ENCODE measurements at regions not wholly inside any gene's neighbourhood (a gene's known extent, or its start where the extent isn't known, plus 50 kb on each side); places are given as distances from the start of the nearest gene placed in this dataset.

DNA sequence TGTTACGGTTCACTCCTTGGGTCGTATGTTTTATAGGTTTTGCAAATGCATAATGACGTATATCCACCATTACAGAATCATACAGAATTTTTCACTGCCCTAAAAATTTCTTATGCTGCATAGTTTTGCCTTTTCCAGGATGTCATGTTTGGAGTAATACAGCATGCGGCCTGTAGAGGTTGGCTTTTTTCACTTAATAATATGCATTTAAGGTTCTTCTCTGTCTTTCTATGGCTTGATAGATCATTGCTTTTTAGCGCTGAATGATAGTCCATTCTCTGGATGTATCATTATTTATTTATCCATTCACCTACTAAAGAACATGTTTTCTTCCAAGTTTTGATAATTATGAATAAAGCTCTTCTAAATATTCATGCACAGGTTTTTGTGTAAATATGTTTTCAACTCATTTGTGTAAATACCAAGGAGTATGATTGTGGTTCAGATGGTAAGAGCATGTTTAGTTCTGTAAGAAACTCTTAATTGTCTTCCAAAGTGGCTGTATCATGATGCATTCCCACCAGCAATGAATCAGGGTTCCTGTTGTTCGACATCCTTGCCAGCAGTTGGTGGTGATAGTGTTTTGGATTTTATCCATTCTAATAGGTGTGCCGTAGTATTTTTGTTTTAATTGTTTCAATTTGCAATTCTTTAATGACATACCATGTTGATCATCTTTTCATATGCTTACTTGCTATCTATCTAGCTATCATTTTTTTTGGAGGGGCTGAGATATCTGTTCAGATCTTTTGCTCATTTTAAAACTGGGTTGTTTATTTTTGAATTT is 531.2 kb upstream of the GHITM start:
- peaks cover 2% of the 10 kb centered on the region for H3K4me1 ChIP-seq (ENCODE audit: control insufficient read depth, low read depth, low read length)
- no peaks in the 10 kb centered on the region for H3K79me1 ChIP-seq (ENCODE audit: low read length)
- no peak overlapping the region for H3K18ac ChIP-seq (ENCODE audit: low read length)
- H2AK5ac ChIP-seq (ENCODE audit: low read length): no peak overlapping the region
- no peak overlapping the region for H3K23ac ChIP-seq (ENCODE audit: low read length)
- DNase-seq: no peak
- H3K4ac ChIP-seq (ENCODE audit: low read depth, low read length): no peak overlapping the region
- H3K27ac ChIP-seq (ENCODE audit: low read depth, low read length): no peak overlapping the region
- no peaks in the 10 kb centered on the region for H3K79me2 ChIP-seq (ENCODE audit: control insufficient read depth, insufficient read depth, low read length)
- H3K9ac ChIP-seq (ENCODE audit: low read length): no peak overlapping the region
- H2BK15ac ChIP-seq (replicated peaks; ENCODE audit: low read depth): no peak overlapping the region
- no peaks in the 10 kb centered on the region for H3K27me3 ChIP-seq (ENCODE audit: insufficient read depth, low read length, poor library complexity)
- no peaks in the 10 kb centered on the region for H3K36me3 ChIP-seq (ENCODE audit: control insufficient read depth, insufficient read depth, low read length)
- WGBS (ENCODE audit: extremely low coverage, insufficient coverage, low lambda C conversion rate): no CpG with 5 or more reads among the region's 7 CpGs
- H4K8ac ChIP-seq (ENCODE audit: low read depth, low read length): no peak overlapping the region
- no peak overlapping the region for H2BK120ac ChIP-seq (ENCODE audit: low read depth, low read length)
- no peak overlapping the region for H3K4me3 ChIP-seq (ENCODE audit: low read length)
- H4K5ac ChIP-seq (ENCODE audit: low read length): no peak overlapping the region
- no peak overlapping the region for H3K56ac ChIP-seq (ENCODE audit: low read length)
- no peak overlapping the region for H2BK5ac ChIP-seq (ENCODE audit: low read length)
- no peak overlapping the region for H3K4me2 ChIP-seq (ENCODE audit: low read length)

- Histone ChIP-seq H2BK5ac (ENCODE audit: low read length) (no peak overlapping the region), H3K79me2 (ENCODE audit: control insufficient read depth, insufficient read depth, low read length) (no peaks in the 10 kb centered on the region), H3K27me3 (ENCODE audit: insufficient read depth, low read length, poor library complexity) (no peaks in the 10 kb centered on the region), H3K9ac (ENCODE audit: low read length) (no peak overlapping the region), H2BK15ac (replicated peaks; ENCODE audit: low read depth) (no peak overlapping the region), H2AK5ac (ENCODE audit: low read length) (no peak overlapping the region), H2BK120ac (ENCODE audit: low read depth, low read length) (no peak overlapping the region), H3K36me3 (ENCODE audit: control insufficient read depth, insufficient read depth, low read length) (no peaks in the 10 kb centered on the region), H4K5ac (ENCODE audit: low read length) (no peak overlapping the region), H3K18ac (ENCODE audit: low read length) (no peak overlapping the region), H3K27ac (ENCODE audit: low read depth, low read length) (no peak overlapping the region), H3K4me2 (ENCODE audit: low read length) (no peak overlapping the region), H3K4me1 (ENCODE audit: control insufficient read depth, low read depth, low read length) (no peaks in the 10 kb centered on the region), H3K23ac (ENCODE audit: low read length) (no peak overlapping the region), H4K8ac (ENCODE audit: low read depth, low read length) (no peak overlapping the region), H3K56ac (ENCODE audit: low read length) (no peak overlapping the region), H3K79me1 (ENCODE audit: low read length) (no peaks in the 10 kb centered on the region), H3K4ac (ENCODE audit: low read depth, low read length) (no peak overlapping the region), H3K4me3 (ENCODE audit: low read length) (no peak overlapping the region)
- no CpG with 5 or more reads among the region's 4 CpGs for WGBS (ENCODE audit: extremely low coverage, insufficient coverage, low lambda C conversion rate)
- DNase-seq: no peak
Observed at GRCh38 chr10:83612050-83612449, 527.3 kb upstream of the GHITM start.

- Histone ChIP-seq H3K4me3 (ENCODE audit: low read length) (no peak overlapping the region), H3K4me2 (ENCODE audit: low read length) (no peak overlapping the region), H3K4me1 (ENCODE audit: control insufficient read depth, low read depth, low read length) (no peaks in the 10 kb centered on the region), H3K9ac (ENCODE audit: low read length) (no peak overlapping the region), H4K5ac (ENCODE audit: low read length) (no peak overlapping the region), H2AK5ac (ENCODE audit: low read length) (no peak overlapping the region), H3K18ac (ENCODE audit: low read length) (no peak overlapping the region), H3K23ac (ENCODE audit: low read length) (no peak overlapping the region), H3K27ac (ENCODE audit: low read depth, low read length) (no peak overlapping the region), H3K56ac (ENCODE audit: low read length) (no peak overlapping the region), H2BK5ac (ENCODE audit: low read length) (no peak overlapping the region), H3K36me3 (ENCODE audit: control insufficient read depth, insufficient read depth, low read length) (no peaks in the 10 kb centered on the region), H3K27me3 (ENCODE audit: insufficient read depth, low read length, poor library complexity) (no peaks in the 10 kb centered on the region), H2BK15ac (replicated peaks; ENCODE audit: low read depth) (no peak overlapping the region), H2BK120ac (ENCODE audit: low read depth, low read length) (no peak overlapping the region), H3K4ac (ENCODE audit: low read depth, low read length) (no peak overlapping the region), H4K8ac (ENCODE audit: low read depth, low read length) (no peak overlapping the region), H3K79me1 (ENCODE audit: low read length) (no peaks in the 10 kb centered on the region), H3K79me2 (ENCODE audit: control insufficient read depth, insufficient read depth, low read length) (no peaks in the 10 kb centered on the region)
- no peak for DNase-seq
- WGBS (ENCODE audit: extremely low coverage, insufficient coverage, low lambda C conversion rate): no CpG with 5 or more reads among the region's 2 CpGs
Observed at GRCh38 chr10:83612746-83613145, 526.6 kb upstream of the GHITM start.

GRCh38 chr10:83617172-83617571 is 522.1 kb upstream of the GHITM start:
- H3K4ac ChIP-seq (ENCODE audit: low read depth, low read length): no peak overlapping the region
- H3K36me3 ChIP-seq (ENCODE audit: control insufficient read depth, insufficient read depth, low read length): no peaks in the 10 kb centered on the region
- no peak overlapping the region for H3K23ac ChIP-seq (ENCODE audit: low read length)
- H3K18ac ChIP-seq (ENCODE audit: low read length): no peak overlapping the region
- no CpG with 5 or more reads among the region's 1 CpG for WGBS (ENCODE audit: extremely low coverage, insufficient coverage, low lambda C conversion rate)
- H3K4me1 ChIP-seq (ENCODE audit: control insufficient read depth, low read depth, low read length): peaks cover 4% of the 10 kb centered on the region
- H3K79me2 ChIP-seq (ENCODE audit: control insufficient read depth, insufficient read depth, low read length): no peaks in the 10 kb centered on the region
- DNase-seq: no peak
- H2AK5ac ChIP-seq (ENCODE audit: low read length): no peak overlapping the region
- H2BK5ac ChIP-seq (ENCODE audit: low read length): no peak overlapping the region
- no peak overlapping the region for H3K4me3 ChIP-seq (ENCODE audit: low read length)
- no peak overlapping the region for H2BK120ac ChIP-seq (ENCODE audit: low read depth, low read length)
- no peak overlapping the region for H3K4me2 ChIP-seq (ENCODE audit: low read length)
- no peak overlapping the region for H3K56ac ChIP-seq (ENCODE audit: low read length)
- no peak overlapping the region for H4K5ac ChIP-seq (ENCODE audit: low read length)
- H4K8ac ChIP-seq (ENCODE audit: low read depth, low read length): no peak overlapping the region
- H3K9ac ChIP-seq (ENCODE audit: low read length): no peak overlapping the region
- no peak overlapping the region for H3K27ac ChIP-seq (ENCODE audit: low read depth, low read length)
- no peaks in the 10 kb centered on the region for H3K79me1 ChIP-seq (ENCODE audit: low read length)
- no peaks in the 10 kb centered on the region for H3K27me3 ChIP-seq (ENCODE audit: insufficient read depth, low read length, poor library complexity)
- H2BK15ac ChIP-seq (replicated peaks; ENCODE audit: low read depth): no peak overlapping the region

- DNase-seq: peak; percentile 42
- Histone ChIP-seq H4K8ac (ENCODE audit: low read depth, low read length) (no peak overlapping the region), H3K79me1 (ENCODE audit: low read length) (no peaks in the 10 kb centered on the region), H3K27me3 (ENCODE audit: insufficient read depth, low read length, poor library complexity) (no peaks in the 10 kb centered on the region), H3K4me1 (ENCODE audit: control insufficient read depth, low read depth, low read length) (peaks cover 4% of the 10 kb centered on the region), H4K5ac (ENCODE audit: low read length) (no peak overlapping the region), H2BK15ac (replicated peaks; ENCODE audit: low read depth) (no peak overlapping the region), H3K36me3 (ENCODE audit: control insufficient read depth, insufficient read depth, low read length) (no peaks in the 10 kb centered on the region), H3K4me2 (ENCODE audit: low read length) (no peak overlapping the region), H3K27ac (ENCODE audit: low read depth, low read length) (no peak overlapping the region), H3K4ac (ENCODE audit: low read depth, low read length) (no peak overlapping the region), H3K18ac (ENCODE audit: low read length) (no peak overlapping the region), H3K9ac (ENCODE audit: low read length) (no peak overlapping the region), H3K79me2 (ENCODE audit: control insufficient read depth, insufficient read depth, low read length) (no peaks in the 10 kb centered on the region), H3K56ac (ENCODE audit: low read length) (no peak overlapping the region), H2AK5ac (ENCODE audit: low read length) (no peak overlapping the region), H3K4me3 (ENCODE audit: low read length) (no peak overlapping the region), H2BK5ac (ENCODE audit: low read length) (no peak overlapping the region), H3K23ac (ENCODE audit: low read length) (no peak overlapping the region), H2BK120ac (ENCODE audit: low read depth, low read length) (no peak overlapping the region)
- WGBS (ENCODE audit: extremely low coverage, insufficient coverage, low lambda C conversion rate): no CpG with 5 or more reads among the region's 5 CpGs
Observed at GRCh38 chr10:83617692-83618545, 521.4 kb upstream of the GHITM start.

All from mesendoderm (in vitro differentiated cells).